ENCODE measurements at regions not wholly inside any gene's neighbourhood (a gene's known extent, or its start where the extent isn't known, plus 50 kb on each side); places are given as distances from the start of the nearest gene placed in this dataset.

DNA sequence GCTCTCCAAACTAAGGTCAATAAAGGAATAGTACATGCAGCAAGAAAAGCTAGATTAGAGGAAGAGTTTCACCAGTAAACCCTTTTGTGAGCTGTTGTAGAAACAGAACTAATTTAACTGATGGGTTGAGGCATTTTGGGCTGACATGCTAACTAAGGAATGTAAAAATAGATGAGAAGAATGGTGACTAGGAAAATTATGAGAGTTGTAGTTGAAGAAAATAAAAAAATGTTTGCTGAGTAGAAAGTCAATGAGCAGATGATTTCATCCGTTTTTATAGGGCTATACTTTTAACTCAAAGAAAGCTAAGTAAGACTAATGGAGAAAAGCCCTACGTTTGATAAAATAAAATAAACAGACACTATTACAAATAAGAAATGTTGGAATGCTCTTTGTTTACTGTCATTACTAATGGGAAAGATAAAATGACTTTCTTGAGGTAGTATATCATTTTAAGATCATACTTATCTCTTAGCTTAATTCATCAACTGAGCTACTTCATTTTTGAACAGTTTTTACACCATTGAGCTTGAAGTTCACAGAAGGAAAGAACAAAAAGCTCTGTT, 209.4 kb upstream of the DPH6 start:
- no peaks in the 10 kb centered on the region for H3K36me3 ChIP-seq (ENCODE audit: control insufficient read depth, insufficient read depth, low read length)
- DNase-seq: no peak

DNA sequence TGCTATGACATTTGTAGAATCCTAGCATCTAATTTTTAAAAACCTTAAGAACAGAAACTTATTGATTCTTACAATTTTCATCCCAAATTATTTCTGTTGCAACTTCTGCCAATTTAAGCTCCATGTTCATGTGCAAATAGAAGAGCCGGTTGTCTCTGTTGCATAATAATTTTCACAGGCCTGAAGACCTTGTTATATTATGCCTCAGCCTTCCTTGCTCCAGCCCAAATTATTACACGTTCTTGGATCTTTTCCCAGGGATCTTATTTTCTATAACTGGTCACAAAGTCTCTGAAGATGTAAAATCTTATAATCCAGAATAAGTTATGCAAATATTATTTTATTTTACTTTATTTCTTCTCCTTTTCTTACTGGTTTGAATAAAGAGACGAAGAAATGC, 210.7 kb upstream of the DPH6 start:
- no peak for DNase-seq
- no peaks in the 10 kb centered on the region for H3K4me1 ChIP-seq (ENCODE audit: control insufficient read depth, insufficient read depth, low read length, poor library complexity, severe bottlenecking)
- H3K27ac ChIP-seq (ENCODE audit: insufficient read depth, low read length, poor library complexity, severe bottlenecking): no peak overlapping the region
- no peaks in the 10 kb centered on the region for H3K9me3 ChIP-seq (ENCODE audit: control insufficient read depth, low read length)
- H3K27me3 ChIP-seq (replicated peaks; ENCODE audit: control insufficient read depth, insufficient read depth, low read length, poor library complexity, severe bottlenecking): no peaks in the 10 kb centered on the region
- no peak overlapping the region for H3K4me3 ChIP-seq (ENCODE audit: insufficient read depth, low read depth, low read length, poor library complexity, severe bottlenecking)
- no peaks in the 10 kb centered on the region for H3K36me3 ChIP-seq (ENCODE audit: control insufficient read depth, insufficient read depth, low read length)

More for the DNA sequence above, 209.4 kb upstream of the DPH6 start:
- Histone ChIP-seq H3K9me3 (ENCODE audit: control insufficient read depth, low read length) (no peaks in the 10 kb centered on the region), H3K4me3 (ENCODE audit: insufficient read depth, low read depth, low read length, poor library complexity, severe bottlenecking) (no peak overlapping the region), H3K27ac (ENCODE audit: insufficient read depth, low read length, poor library complexity, severe bottlenecking) (no peak overlapping the region), H3K4me1 (ENCODE audit: control insufficient read depth, insufficient read depth, low read length, poor library complexity, severe bottlenecking) (no peaks in the 10 kb centered on the region), H3K27me3 (replicated peaks; ENCODE audit: control insufficient read depth, insufficient read depth, low read length, poor library complexity, severe bottlenecking) (no peaks in the 10 kb centered on the region)

DNA sequence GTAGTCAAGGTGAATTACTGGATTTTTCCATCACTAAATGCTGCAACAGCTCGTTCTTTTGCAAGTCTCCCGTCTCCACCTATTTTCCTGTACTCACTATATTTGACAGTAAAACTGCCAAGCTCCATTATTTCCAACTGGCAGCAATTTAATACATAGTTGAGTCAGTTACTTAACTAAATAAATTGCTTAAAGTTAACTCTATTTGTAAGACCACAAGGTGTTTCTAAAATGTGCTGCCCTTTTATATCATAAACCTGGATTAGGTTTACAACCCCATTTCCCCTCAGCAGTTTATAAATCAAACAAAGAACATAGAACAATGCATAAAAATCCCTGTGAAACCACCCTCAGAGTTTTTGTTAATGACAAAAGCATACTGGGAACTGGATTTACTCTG, 211.4 kb upstream of the DPH6 start:
- no peaks in the 10 kb centered on the region for H3K4me1 ChIP-seq (ENCODE audit: control insufficient read depth, insufficient read depth, low read length, poor library complexity, severe bottlenecking)
- H3K9me3 ChIP-seq (ENCODE audit: control insufficient read depth, low read length): no peaks in the 10 kb centered on the region
- H3K27me3 ChIP-seq (replicated peaks; ENCODE audit: control insufficient read depth, insufficient read depth, low read length, poor library complexity, severe bottlenecking): no peaks in the 10 kb centered on the region
- H3K36me3 ChIP-seq (ENCODE audit: control insufficient read depth, insufficient read depth, low read length): no peaks in the 10 kb centered on the region
- no peak overlapping the region for H3K4me3 ChIP-seq (ENCODE audit: insufficient read depth, low read depth, low read length, poor library complexity, severe bottlenecking)
- DNase-seq: no peak
- no peak overlapping the region for H3K27ac ChIP-seq (ENCODE audit: insufficient read depth, low read length, poor library complexity, severe bottlenecking)

DNA sequence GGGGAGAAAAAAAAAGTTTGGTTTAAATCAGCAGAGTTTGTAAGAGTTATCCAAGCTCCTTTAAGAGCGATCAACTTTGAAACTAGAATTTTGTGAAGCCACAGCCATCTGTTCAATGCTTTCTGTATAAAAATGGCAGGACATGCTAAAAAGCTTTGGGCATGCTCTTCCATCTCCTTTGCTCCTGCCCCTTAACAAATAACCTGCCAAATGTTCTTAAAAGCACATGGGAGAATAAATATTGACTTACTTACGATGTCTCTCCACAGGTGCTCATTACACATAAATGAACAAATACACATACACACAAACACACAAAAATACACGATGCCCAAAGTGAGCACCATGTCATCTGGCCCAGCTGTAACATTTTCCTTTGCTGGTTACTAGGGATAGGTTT, 211.8 kb upstream of the DPH6 start:
- Histone ChIP-seq H3K4me1 (ENCODE audit: control insufficient read depth, insufficient read depth, low read length, poor library complexity, severe bottlenecking) (no peaks in the 10 kb centered on the region), H3K4me3 (ENCODE audit: insufficient read depth, low read depth, low read length, poor library complexity, severe bottlenecking) (no peak overlapping the region), H3K27me3 (replicated peaks; ENCODE audit: control insufficient read depth, insufficient read depth, low read length, poor library complexity, severe bottlenecking) (no peaks in the 10 kb centered on the region), H3K27ac (ENCODE audit: insufficient read depth, low read length, poor library complexity, severe bottlenecking) (no peak overlapping the region), H3K9me3 (ENCODE audit: control insufficient read depth, low read length) (no peaks in the 10 kb centered on the region), H3K36me3 (ENCODE audit: control insufficient read depth, insufficient read depth, low read length) (no peaks in the 10 kb centered on the region)
- no peak for DNase-seq

DNA sequence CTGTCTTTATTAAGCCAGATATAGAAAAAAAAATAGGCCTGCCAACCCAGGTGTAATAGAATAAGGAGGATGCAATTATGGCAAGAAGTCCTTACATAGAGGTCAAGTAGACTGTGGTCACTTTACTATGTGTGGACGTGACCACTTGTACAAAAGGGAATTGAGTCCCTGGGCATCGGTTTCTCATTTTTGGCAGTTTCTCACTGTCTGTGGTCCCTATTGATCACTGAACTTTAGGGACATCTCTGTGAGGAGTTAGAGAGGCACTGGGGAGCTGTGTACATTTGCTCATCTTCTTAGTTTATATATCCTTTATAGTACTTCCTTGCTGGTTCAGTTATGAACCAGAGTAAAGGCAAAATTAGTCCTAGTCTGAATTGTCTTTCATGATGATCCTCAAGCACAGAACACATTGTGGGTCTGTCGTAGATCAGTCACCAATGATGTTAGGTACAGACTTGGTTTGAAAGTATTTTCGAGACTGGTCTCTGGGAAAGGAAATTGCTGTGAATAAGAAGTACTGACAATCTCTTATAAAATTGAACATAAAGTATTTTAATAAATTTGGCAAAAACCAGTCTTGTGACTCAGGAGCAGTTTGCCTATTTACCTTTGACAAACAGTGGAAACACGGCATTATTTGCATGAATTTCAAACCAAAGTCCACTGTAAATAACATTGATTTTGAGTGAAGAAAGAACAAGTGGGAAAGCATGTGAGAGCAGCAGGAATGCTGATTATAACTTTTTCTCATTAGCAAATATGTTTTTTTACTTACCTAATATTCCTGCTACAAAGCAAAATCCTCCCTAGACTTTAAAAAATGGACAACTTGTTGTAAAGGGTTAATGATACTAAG, 218.9 kb upstream of the DPH6 start:
- Histone ChIP-seq H3K4me3 (ENCODE audit: insufficient read depth, low read depth, low read length, poor library complexity, severe bottlenecking) (no peak overlapping the region), H3K27me3 (replicated peaks; ENCODE audit: control insufficient read depth, insufficient read depth, low read length, poor library complexity, severe bottlenecking) (no peaks in the 10 kb centered on the region), H3K9me3 (ENCODE audit: control insufficient read depth, low read length) (no peaks in the 10 kb centered on the region), H3K36me3 (ENCODE audit: control insufficient read depth, insufficient read depth, low read length) (no peaks in the 10 kb centered on the region), H3K4me1 (ENCODE audit: control insufficient read depth, insufficient read depth, low read length, poor library complexity, severe bottlenecking) (no peaks in the 10 kb centered on the region), H3K27ac (ENCODE audit: insufficient read depth, low read length, poor library complexity, severe bottlenecking) (no peak overlapping the region)
- DNase-seq: no peak

DNA sequence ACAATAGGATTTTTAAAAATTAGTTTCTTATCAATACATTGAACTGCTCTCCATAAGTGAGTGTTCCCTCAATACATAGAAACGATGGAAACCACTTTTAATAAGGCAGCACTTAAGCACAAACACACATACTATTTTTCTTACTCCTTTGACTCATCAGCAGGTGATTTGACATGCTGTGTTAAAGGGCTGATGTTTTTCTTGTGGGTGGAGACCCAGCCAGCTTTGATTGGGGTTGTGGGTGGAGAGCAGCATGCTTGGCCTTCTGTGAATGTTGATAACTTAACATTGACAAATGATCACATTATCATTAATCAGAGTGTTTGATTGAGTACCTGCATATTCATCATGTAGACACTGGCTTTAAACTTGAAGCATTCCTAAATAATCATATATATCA, 223.0 kb upstream of the DPH6 start:
- no peak for DNase-seq
- Histone ChIP-seq H3K36me3 (ENCODE audit: control insufficient read depth, insufficient read depth, low read length) (no peaks in the 10 kb centered on the region), H3K4me3 (ENCODE audit: insufficient read depth, low read depth, low read length, poor library complexity, severe bottlenecking) (no peak overlapping the region), H3K4me1 (ENCODE audit: control insufficient read depth, insufficient read depth, low read length, poor library complexity, severe bottlenecking) (no peaks in the 10 kb centered on the region), H3K9me3 (ENCODE audit: control insufficient read depth, low read length) (no peaks in the 10 kb centered on the region), H3K27me3 (replicated peaks; ENCODE audit: control insufficient read depth, insufficient read depth, low read length, poor library complexity, severe bottlenecking) (no peaks in the 10 kb centered on the region), H3K27ac (ENCODE audit: insufficient read depth, low read length, poor library complexity, severe bottlenecking) (no peak overlapping the region)

DNA sequence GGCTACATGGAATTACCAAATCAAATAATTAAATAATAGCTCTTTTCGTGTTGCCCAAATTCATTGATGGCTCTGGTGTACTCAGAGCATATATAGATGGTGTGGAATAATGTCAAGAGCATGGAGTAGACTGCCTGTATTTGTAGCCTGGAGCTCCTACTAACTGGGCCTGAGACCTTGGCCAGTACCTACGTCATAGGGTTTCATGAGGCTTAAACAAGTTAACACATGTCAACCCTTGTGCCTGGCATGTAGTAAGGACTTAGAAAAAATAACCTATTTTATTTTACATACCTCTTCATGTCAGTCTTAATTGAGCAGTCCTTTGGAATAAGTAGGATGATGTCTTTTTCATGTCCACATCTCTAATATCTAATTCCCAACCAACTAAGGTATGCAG, 223.7 kb upstream of the DPH6 start:
- DNase-seq: no peak
- Histone ChIP-seq H3K4me3 (ENCODE audit: insufficient read depth, low read depth, low read length, poor library complexity, severe bottlenecking) (no peak overlapping the region), H3K4me1 (ENCODE audit: control insufficient read depth, insufficient read depth, low read length, poor library complexity, severe bottlenecking) (no peaks in the 10 kb centered on the region), H3K36me3 (ENCODE audit: control insufficient read depth, insufficient read depth, low read length) (no peaks in the 10 kb centered on the region), H3K9me3 (ENCODE audit: control insufficient read depth, low read length) (no peaks in the 10 kb centered on the region), H3K27ac (ENCODE audit: insufficient read depth, low read length, poor library complexity, severe bottlenecking) (no peak overlapping the region), H3K27me3 (replicated peaks; ENCODE audit: control insufficient read depth, insufficient read depth, low read length, poor library complexity, severe bottlenecking) (no peaks in the 10 kb centered on the region)

DNA sequence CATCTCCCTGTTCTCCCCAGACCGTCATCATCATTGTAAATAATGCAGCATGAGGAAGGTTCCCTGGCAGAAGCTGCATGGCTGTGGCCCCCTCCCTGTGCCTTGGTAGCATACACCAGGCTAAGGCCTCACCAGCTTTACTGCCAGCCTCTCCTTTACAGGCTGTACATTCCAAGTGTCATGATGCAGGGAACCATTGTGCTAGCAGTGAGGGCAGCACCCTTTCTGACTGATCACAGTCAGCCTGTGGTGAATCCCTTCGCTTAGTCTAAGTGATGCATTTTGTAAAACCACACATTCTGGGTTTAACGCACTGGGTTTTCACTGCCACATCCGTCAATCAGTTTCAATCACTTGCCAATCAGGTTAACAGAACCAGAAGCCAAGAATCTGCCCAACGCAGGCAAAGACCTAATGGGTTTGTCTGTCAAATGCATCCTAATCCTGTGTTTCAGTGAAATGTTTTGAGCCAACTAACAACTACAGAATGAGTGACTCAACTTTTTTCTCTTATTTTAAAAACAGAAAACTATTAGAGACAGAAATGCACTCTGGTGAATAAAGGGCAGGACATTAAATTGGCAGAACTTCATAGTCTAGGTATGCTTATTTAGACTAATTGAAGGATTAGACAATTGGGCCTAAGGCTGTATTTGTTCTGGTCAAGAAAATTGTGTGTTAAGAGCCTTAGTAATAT, 225.9 kb upstream of the DPH6 start:
- no peaks in the 10 kb centered on the region for H3K36me3 ChIP-seq (ENCODE audit: control insufficient read depth, insufficient read depth, low read length)
- H3K27ac ChIP-seq (ENCODE audit: insufficient read depth, low read length, poor library complexity, severe bottlenecking): no peak overlapping the region
- H3K4me1 ChIP-seq (ENCODE audit: control insufficient read depth, insufficient read depth, low read length, poor library complexity, severe bottlenecking): no peaks in the 10 kb centered on the region
- H3K9me3 ChIP-seq (ENCODE audit: control insufficient read depth, low read length): no peaks in the 10 kb centered on the region
- no peak overlapping the region for H3K4me3 ChIP-seq (ENCODE audit: insufficient read depth, low read depth, low read length, poor library complexity, severe bottlenecking)
- H3K27me3 ChIP-seq (replicated peaks; ENCODE audit: control insufficient read depth, insufficient read depth, low read length, poor library complexity, severe bottlenecking): no peaks in the 10 kb centered on the region
- DNase-seq: no peak

DNA sequence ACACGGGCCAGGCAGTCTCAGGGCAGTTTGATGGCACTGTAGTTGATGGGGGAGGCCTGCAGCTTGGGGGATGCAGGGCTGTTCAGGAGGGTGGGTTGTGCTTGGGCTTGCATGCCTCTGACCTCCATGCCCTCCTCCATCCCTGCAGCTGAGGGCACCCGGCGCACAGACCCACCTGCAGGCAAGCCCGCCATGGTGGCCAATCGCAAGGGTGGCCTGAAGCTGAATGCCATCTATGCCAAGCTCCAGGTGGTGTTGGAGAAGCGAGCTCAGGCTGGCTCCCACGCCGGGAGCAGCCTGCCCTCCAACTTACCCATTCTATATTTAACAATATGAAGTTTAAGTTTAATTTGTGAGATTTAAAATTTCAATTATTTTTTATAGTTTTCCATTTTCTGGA, 228.7 kb upstream of the DPH6 start:
- Histone ChIP-seq H3K27ac (ENCODE audit: insufficient read depth, low read length, poor library complexity, severe bottlenecking) (no peak overlapping the region), H3K36me3 (ENCODE audit: control insufficient read depth, insufficient read depth, low read length) (no peaks in the 10 kb centered on the region), H3K9me3 (ENCODE audit: control insufficient read depth, low read length) (no peaks in the 10 kb centered on the region), H3K4me3 (ENCODE audit: insufficient read depth, low read depth, low read length, poor library complexity, severe bottlenecking) (no peak overlapping the region), H3K4me1 (ENCODE audit: control insufficient read depth, insufficient read depth, low read length, poor library complexity, severe bottlenecking) (no peaks in the 10 kb centered on the region), H3K27me3 (replicated peaks; ENCODE audit: control insufficient read depth, insufficient read depth, low read length, poor library complexity, severe bottlenecking) (no peaks in the 10 kb centered on the region)
- DNase-seq: no peak

DNA sequence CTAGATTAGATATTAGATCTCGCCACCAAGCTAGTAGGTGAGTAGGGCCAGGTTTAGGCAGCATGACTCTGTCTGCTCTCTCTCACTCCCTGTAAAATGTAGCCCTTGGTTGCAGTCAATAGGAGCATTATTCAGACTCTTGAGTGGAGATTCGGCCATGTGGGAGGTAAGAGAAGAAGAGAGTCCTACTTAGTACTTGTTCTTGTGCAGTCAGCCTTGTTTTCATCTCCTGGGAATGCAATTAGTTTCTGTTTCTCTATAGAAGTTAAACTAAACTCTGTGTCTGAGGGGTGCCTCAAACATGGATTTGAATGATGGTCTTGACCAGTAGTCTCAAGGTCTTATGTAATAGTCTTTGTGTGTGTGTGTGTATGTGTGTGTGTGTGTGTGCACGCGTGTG, 229.5 kb upstream of the DPH6 start:
- Histone ChIP-seq H3K36me3 (ENCODE audit: control insufficient read depth, insufficient read depth, low read length) (no peaks in the 10 kb centered on the region), H3K4me3 (ENCODE audit: insufficient read depth, low read depth, low read length, poor library complexity, severe bottlenecking) (no peak overlapping the region), H3K4me1 (ENCODE audit: control insufficient read depth, insufficient read depth, low read length, poor library complexity, severe bottlenecking) (no peaks in the 10 kb centered on the region), H3K9me3 (ENCODE audit: control insufficient read depth, low read length) (no peaks in the 10 kb centered on the region), H3K27ac (ENCODE audit: insufficient read depth, low read length, poor library complexity, severe bottlenecking) (no peak overlapping the region), H3K27me3 (replicated peaks; ENCODE audit: control insufficient read depth, insufficient read depth, low read length, poor library complexity, severe bottlenecking) (no peaks in the 10 kb centered on the region)
- no peak for DNase-seq

Data from effector memory CD4-positive, alpha-beta T cell (primary cell).